ENCODE measurements at regions not wholly inside any gene's neighbourhood (a gene's known extent, or its start where the extent isn't known, plus 50 kb on each side); places are given as distances from the start of the nearest gene placed in this dataset.

GRCh38 chr17:33908363-33909064, 346.6 kb upstream of the CCL2 start:
- ChIA-PET CTCF (no interaction called here), SMC1A (ENCODE audit: uncharacterized antibody, unreplicated experiment) (no interaction called here), POLR2A (no interaction called here), RAD21 (ENCODE audit: unreplicated experiment) (interaction anchor here (0.6 kb wide), 1 partner anchor 24 kb away, joined by 5 read pairs; no protein-coding TSS in a partner anchor)
- no peak overlapping the region for H3K27ac ChIP-seq (ENCODE audit: control insufficient read depth, insufficient read depth)
- no TSS peak for BruUV-seq (replicated peaks)
- H3K9me3 ChIP-seq (replicated peaks; ENCODE audit: control insufficient read depth, insufficient read depth, low read length), result no peaks in the 10 kb centered on the region
- no peaks in the 10 kb centered on the region for H3K79me2 ChIP-seq (ENCODE audit: control insufficient read depth, insufficient read depth, low read length)
- intact Hi-C loops (cut with micrococcal nuclease; ENCODE audit: unreplicated experiment), result no loop called here
- no peak overlapping the region for H3K4me2 ChIP-seq (ENCODE audit: control insufficient read depth, insufficient read depth)
- no peaks in the 10 kb centered on the region for H4K20me1 ChIP-seq (ENCODE audit: control insufficient read depth, insufficient read depth)
- H3K9ac ChIP-seq (ENCODE audit: control insufficient read depth, insufficient read depth, low read length), result no peak overlapping the region
- 18% methylated on average over 2 of the region's 2 CpGs for WGBS (ENCODE audit: insufficient coverage, insufficient replicate concordance, low lambda C conversion rate, missing lambda C conversion rate)
- H3K4me1 ChIP-seq (ENCODE audit: control insufficient read depth, insufficient read depth, low read length), result no peaks in the 10 kb centered on the region
- H2AFZ ChIP-seq (ENCODE audit: control insufficient read depth, low read depth, low read length), result no peak overlapping the region
- ATAC-seq (no peak), DNase-seq (ENCODE audit: low read depth, low spot score) (no peak), FAIRE-seq (no peak)
- no peaks in the 10 kb centered on the region; a peak in 1 of 4 replicates for H3K27me3 ChIP-seq (replicated peaks in 1 of 2; ENCODE audit: control insufficient read depth in 2 of 2, insufficient read depth in 2 of 2, low read length in 1 of 2)
- H3K36me3 ChIP-seq (ENCODE audit: control insufficient read depth in 2 of 2, insufficient read depth in 2 of 2, low read length in 1 of 2), result no peaks in the 10 kb centered on the region
- H3K4me3 ChIP-seq, result no peak overlapping the region
- in situ Hi-C loops (cut with MboI), result no loop called here
- TF ChIP-seq IRF5 (IDR thresholded peaks at IDR 0.05; ENCODE audit: borderline replicate concordance), result no peak
- TF ChIP-seq FOXK2 (IDR thresholded peaks at IDR 0.05), result no peak
- no peak for TF ChIP-seq CUX1 (IDR thresholded peaks at IDR 0.05; ENCODE audit: insufficient replicate concordance, low read depth, low read length)
- no peak for TF ChIP-seq EP300 (IDR thresholded peaks at IDR 0.05; ENCODE audit: borderline replicate concordance in 1 of 2, control insufficient read depth in 1 of 2, low read depth in 2 of 2, low read length in 2 of 2)
- TF ChIP-seq ZNF687 (IDR thresholded peaks at IDR 0.05), result no peak
- no peak for TF ChIP-seq NBN (IDR thresholded peaks at IDR 0.05)
- TF ChIP-seq PRDM15 (CRISPR knock-in tag; IDR thresholded peaks at IDR 0.05), result no peak
- no peak for TF ChIP-seq SMARCA5 (IDR thresholded peaks at IDR 0.05)
- no peak for TF ChIP-seq RCOR1 (conservative IDR thresholded peaks at IDR 0.05; ENCODE audit: low read depth, low read length)

Data from GM12878 (cell line).